ENCODE measurements at regions not wholly inside any gene's neighbourhood (a gene's known extent, or its start where the extent isn't known, plus 50 kb on each side); places are given as distances from the start of the nearest gene placed in this dataset.

DNA sequence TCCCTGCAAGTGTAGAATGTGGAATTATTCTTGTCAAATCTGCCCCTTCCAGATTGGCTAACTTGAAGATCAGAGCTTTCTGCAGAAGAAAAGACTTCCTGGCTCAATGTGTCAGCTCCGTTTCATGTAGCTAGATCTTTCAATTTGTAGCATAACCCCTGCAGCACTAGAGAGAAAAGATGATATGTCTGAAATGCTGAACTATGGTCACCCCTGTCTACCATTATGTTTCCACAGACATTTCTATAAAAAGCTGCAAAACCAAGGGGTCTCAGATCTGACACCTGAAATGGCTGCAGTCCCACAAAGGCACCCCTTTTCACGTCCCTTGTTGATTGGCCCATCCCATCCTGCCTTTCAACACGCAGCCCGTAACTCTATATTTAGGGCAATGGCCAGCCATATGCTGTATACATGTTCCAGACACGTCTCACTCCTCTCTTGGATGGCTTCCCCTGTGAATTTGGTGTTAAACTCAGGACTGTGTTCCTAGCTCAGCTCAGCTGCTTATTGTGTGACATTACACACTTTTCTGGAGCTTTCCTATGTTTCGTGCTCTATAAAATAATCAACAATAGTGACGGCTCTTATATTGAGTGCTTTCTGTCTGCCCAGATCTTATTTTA lies 648.6 kb upstream of the CELF2 start:
- 91% methylated on average over 7 of the region's 7 CpGs for WGBS (ENCODE audit: low lambda C conversion rate, missing lambda C conversion rate)
- H4K20me1 ChIP-seq (ENCODE audit: insufficient read depth, poor library complexity, severe bottlenecking): no peaks in the 10 kb centered on the region
- H3K9me3 ChIP-seq (ENCODE audit: low read depth): no peaks in the 10 kb centered on the region
- DNase-seq (ENCODE audit: low spot score): no peak
- no peaks in the 10 kb centered on the region for H3K79me2 ChIP-seq
- no peaks in the 10 kb centered on the region for H3K27me3 ChIP-seq
- no peaks in the 10 kb centered on the region for H3K4me1 ChIP-seq (ENCODE audit: insufficient read depth)
- H3K4me2 ChIP-seq: no peak overlapping the region
- H3K27ac ChIP-seq: no peak overlapping the region
- H3K4me3 ChIP-seq: no peak overlapping the region
- no peak overlapping the region for H2AFZ ChIP-seq
- no peaks in the 10 kb centered on the region for H3K36me3 ChIP-seq (replicated peaks; ENCODE audit: insufficient read depth, low read depth)
- H3K9me2 ChIP-seq (replicated peaks; ENCODE audit: insufficient read depth): no peaks in the 10 kb centered on the region
- TF ChIP-seq EZH2phosphoT487 (IDR thresholded peaks at IDR 0.05; ENCODE audit: low read depth, severe bottlenecking, unreplicated experiment): no peak
- TF ChIP-seq EZH2 (IDR thresholded peaks at IDR 0.05; ENCODE audit: borderline replicate concordance): no peak
- no peak for TF ChIP-seq CTCF (IDR thresholded peaks at IDR 0.05; ENCODE audit: poor library complexity)

GRCh38 chr10:10385831-10386230 lies 631.8 kb upstream of the CELF2 start:
- H3K36me3 ChIP-seq (replicated peaks; ENCODE audit: insufficient read depth, low read depth): no peaks in the 10 kb centered on the region
- H3K27me3 ChIP-seq: no peaks in the 10 kb centered on the region
- H3K27ac ChIP-seq: no peak overlapping the region
- TF ChIP-seq EZH2 (IDR thresholded peaks at IDR 0.05; ENCODE audit: borderline replicate concordance): no peak
- TF ChIP-seq CTCF (IDR thresholded peaks at IDR 0.05; ENCODE audit: poor library complexity): no peak
- no peak for TF ChIP-seq EZH2phosphoT487 (IDR thresholded peaks at IDR 0.05; ENCODE audit: low read depth, severe bottlenecking, unreplicated experiment)
- H3K4me1 ChIP-seq (ENCODE audit: insufficient read depth): no peaks in the 10 kb centered on the region
- no peaks in the 10 kb centered on the region for H3K9me2 ChIP-seq (replicated peaks; ENCODE audit: insufficient read depth)
- H3K79me2 ChIP-seq: no peaks in the 10 kb centered on the region
- DNase-seq (ENCODE audit: low spot score): no peak
- H4K20me1 ChIP-seq (ENCODE audit: insufficient read depth, poor library complexity, severe bottlenecking): no peaks in the 10 kb centered on the region
- no peak overlapping the region for H3K4me2 ChIP-seq
- no peaks in the 10 kb centered on the region for H3K9me3 ChIP-seq (ENCODE audit: low read depth)
- no peak overlapping the region for H2AFZ ChIP-seq
- no peak overlapping the region for H3K4me3 ChIP-seq

DNA sequence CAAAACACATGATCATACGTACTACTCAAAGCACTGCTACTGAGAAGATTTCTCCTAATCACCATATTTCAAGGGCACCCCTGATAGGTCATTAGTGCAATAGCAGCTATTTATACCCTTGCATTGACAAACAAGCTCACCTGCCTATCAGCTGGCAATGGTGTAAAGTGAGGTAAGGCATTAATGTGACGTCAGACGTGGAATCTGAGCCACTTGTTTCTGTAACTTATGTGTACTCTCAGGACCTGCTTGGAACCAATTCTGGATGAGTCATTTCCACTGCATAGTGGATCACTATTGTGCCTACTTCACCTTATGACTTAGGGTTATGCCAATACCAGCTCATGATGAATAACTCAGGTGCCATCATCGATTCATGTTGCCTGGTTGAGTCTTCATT lies 628.5 kb upstream of the CELF2 start:
- WGBS (ENCODE audit: low lambda C conversion rate, missing lambda C conversion rate): 94% methylated on average over 4 of the region's 4 CpGs
- H3K4me1 ChIP-seq (ENCODE audit: insufficient read depth): no peaks in the 10 kb centered on the region
- H3K36me3 ChIP-seq (replicated peaks; ENCODE audit: insufficient read depth, low read depth): no peaks in the 10 kb centered on the region
- H3K27ac ChIP-seq: no peak overlapping the region
- DNase-seq (ENCODE audit: low spot score): no peak
- H3K4me2 ChIP-seq: no peak overlapping the region
- no peaks in the 10 kb centered on the region for H3K79me2 ChIP-seq
- no peak for TF ChIP-seq EZH2phosphoT487 (IDR thresholded peaks at IDR 0.05; ENCODE audit: low read depth, severe bottlenecking, unreplicated experiment)
- no peak for TF ChIP-seq CTCF (IDR thresholded peaks at IDR 0.05; ENCODE audit: poor library complexity)
- TF ChIP-seq EZH2 (IDR thresholded peaks at IDR 0.05; ENCODE audit: borderline replicate concordance): no peak
- no peaks in the 10 kb centered on the region for H3K27me3 ChIP-seq
- no peak overlapping the region for H3K4me3 ChIP-seq
- H2AFZ ChIP-seq: no peak overlapping the region
- no peaks in the 10 kb centered on the region for H3K9me2 ChIP-seq (replicated peaks; ENCODE audit: insufficient read depth)
- no peaks in the 10 kb centered on the region for H3K9me3 ChIP-seq (ENCODE audit: low read depth)
- no peaks in the 10 kb centered on the region for H4K20me1 ChIP-seq (ENCODE audit: insufficient read depth, poor library complexity, severe bottlenecking)

DNA sequence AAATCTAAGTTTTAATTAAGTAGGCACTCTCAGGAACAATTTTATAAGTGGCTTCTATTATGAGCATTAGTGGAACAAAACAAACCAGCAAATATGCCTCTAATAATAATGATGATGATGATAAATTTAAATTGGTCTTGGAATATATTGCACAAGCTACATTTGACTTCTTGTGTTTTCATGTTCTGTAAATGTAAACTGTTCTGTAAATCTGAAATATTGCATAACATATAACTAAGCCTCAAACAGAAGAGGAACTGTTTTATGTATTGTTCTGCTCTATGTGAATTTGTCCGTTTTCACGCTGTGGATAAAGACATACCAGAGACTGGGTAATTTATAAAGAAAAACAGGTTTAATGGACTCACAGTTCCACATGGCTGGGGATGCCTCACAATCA lies 625.2 kb upstream of the CELF2 start:
- TF ChIP-seq EZH2phosphoT487 (IDR thresholded peaks at IDR 0.05; ENCODE audit: low read depth, severe bottlenecking, unreplicated experiment) (no peak), EZH2 (IDR thresholded peaks at IDR 0.05; ENCODE audit: borderline replicate concordance) (no peak), CTCF (IDR thresholded peaks at IDR 0.05; ENCODE audit: poor library complexity) (no peak)
- Histone ChIP-seq H3K4me3 (no peak overlapping the region), H3K27me3 (no peaks in the 10 kb centered on the region), H3K4me2 (no peak overlapping the region), H3K9me3 (ENCODE audit: low read depth) (no peaks in the 10 kb centered on the region), H3K36me3 (replicated peaks; ENCODE audit: insufficient read depth, low read depth) (no peaks in the 10 kb centered on the region), H3K27ac (no peak overlapping the region), H3K9me2 (replicated peaks; ENCODE audit: insufficient read depth) (no peaks in the 10 kb centered on the region), H3K79me2 (no peaks in the 10 kb centered on the region), H4K20me1 (ENCODE audit: insufficient read depth, poor library complexity, severe bottlenecking) (no peaks in the 10 kb centered on the region), H3K4me1 (ENCODE audit: insufficient read depth) (no peaks in the 10 kb centered on the region), H2AFZ (no peak overlapping the region)
- DNase-seq (ENCODE audit: low spot score): no peak
- 83% methylated on average over 2 of the region's 2 CpGs for WGBS (ENCODE audit: low lambda C conversion rate, missing lambda C conversion rate)
